ENCODE measurements at regions not wholly inside any gene's neighbourhood (a gene's known extent, or its start where the extent isn't known, plus 50 kb on each side); places are given as distances from the start of the nearest gene placed in this dataset.

GRCh38 chr11:45458269-45458668, 172.1 kb upstream of the SYT13 start:
- no peak for TF ChIP-seq POLR2A (IDR thresholded peaks at IDR 0.05)
- TF ChIP-seq, protein P1, sequence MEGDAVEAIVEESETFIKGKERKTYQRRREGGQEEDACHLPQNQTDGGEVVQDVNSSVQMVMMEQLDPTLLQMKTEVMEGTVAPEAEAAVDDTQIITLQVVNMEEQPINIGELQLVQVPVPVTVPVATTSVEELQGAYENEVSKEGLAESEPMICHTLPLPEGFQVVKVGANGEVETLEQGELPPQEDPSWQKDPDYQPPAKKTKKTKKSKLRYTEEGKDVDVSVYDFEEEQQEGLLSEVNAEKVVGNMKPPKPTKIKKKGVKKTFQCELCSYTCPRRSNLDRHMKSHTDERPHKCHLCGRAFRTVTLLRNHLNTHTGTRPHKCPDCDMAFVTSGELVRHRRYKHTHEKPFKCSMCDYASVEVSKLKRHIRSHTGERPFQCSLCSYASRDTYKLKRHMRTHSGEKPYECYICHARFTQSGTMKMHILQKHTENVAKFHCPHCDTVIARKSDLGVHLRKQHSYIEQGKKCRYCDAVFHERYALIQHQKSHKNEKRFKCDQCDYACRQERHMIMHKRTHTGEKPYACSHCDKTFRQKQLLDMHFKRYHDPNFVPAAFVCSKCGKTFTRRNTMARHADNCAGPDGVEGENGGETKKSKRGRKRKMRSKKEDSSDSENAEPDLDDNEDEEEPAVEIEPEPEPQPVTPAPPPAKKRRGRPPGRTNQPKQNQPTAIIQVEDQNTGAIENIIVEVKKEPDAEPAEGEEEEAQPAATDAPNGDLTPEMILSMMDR (IDR thresholded peaks at IDR 0.05 in 4 of 5, conservative IDR thresholded peaks at IDR 0.05 in 1 of 5): no peak
